WI38 (cell line): ENCODE measurements at regions not wholly inside any gene's neighbourhood (a gene's known extent, or its start where the extent isn't known, plus 50 kb on each side); places are given as distances from the start of the nearest gene placed in this dataset.
A peak's percentile ranks its signal among the peaks of the same experiment; 100 is the strongest.

Experiments
- H3K4me3 ChIP-seq: 2 replicates; pipeline ENCODE4 v1.5.1; 2011; ENCODE audit warnings: low read depth, mild to moderate bottlenecking, control low read depth, low read length
- CTCF ChIP-seq: IDR thresholded peaks from 2 replicates; pipeline ENCODE4 v1.5.1; 2012; ENCODE audit warnings: low read depth, mild to moderate bottlenecking, control low read depth, low read length

- TF ChIP-seq CTCF, result no peak
- H3K4me3 ChIP-seq, result no peak overlapping the region
These were observed 70.6 kb upstream of the KLF7 start for GRCh38 chr2:207236156-207236935.

DNA sequence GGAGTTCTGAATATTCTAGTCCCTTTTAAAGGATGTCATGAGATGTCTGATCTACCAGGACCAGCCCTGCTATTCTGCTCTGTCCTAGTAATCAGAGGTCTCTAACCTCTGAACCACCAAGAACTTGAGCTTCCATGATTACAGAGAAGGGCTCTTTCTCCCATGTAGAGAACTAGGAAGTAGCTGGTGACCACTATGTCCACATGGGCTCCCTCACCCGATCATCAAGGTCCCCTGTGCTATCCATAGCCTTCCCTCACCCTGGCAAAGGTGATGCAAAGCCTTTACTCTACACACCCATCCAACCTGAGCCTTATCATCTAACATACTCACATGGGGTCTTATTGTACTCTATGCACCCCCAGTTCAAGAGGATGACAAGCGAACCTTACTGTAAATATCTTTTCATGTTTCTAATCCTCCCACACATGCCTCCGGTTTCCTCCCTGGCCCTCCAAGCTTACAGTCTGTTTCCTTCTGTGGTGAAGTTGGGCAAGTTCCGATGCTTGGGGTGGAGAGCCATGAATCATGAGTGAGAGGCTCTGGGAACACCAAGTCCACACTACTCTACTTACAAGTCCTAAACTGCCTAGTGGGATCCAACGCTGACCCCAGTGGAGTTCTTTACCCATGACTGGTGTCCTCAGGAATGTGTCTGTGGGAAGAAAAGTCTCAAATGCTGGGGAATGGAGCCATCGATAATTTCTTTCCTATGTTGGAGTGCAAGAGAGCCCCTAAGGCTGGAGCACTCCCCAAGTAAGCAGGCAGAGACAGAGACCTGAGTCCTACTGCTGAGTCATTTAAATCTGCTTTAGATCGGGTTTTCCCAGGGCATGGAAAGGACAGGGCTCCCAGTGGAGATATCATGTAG, 73.3 kb upstream of the KLF7 start:
- no peak overlapping the region; the same call in 1 of the 2 replicates for H3K4me3 ChIP-seq

DNA sequence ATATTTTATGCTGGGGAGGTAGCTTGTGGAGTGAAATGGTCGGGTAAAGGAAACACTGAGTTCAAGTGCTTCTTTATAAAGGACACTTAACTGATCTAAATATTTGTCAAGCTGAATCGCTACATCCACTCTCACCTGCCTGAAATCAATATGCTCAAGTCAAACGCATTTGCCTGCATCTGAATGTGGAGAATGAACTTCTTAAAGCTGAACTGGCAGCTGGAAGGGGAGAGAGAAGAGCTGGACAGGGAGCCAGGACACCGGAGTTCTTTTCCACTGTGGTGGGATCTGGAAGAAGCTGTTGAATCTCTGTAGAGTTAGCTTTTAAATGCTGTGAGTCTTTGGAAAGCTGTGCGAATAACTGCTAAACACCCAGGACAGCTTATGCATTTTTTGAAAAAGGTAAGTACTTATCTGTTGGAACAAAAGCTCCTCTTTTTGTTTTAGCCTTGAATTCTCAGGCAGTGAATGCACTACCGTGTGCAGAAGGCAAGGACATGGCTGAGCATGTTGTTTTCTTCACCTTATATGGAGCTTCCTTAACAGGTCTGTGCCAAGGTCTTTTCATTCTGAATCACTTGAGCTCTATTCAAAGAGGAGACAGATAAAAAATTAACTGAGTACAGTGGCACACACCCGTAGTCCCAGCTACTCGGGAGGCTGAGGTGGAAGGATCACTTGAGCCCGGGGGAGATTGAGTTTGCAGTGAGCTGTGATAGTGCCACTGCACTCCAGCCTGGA, 74.2 kb upstream of the KLF7 start:
- no peak for TF ChIP-seq CTCF
- H3K4me3 ChIP-seq, result peak overlapping the region; percentile 34

More for the DNA sequence above, 73.3 kb upstream of the KLF7 start:
- TF ChIP-seq CTCF, result no peak

DNA sequence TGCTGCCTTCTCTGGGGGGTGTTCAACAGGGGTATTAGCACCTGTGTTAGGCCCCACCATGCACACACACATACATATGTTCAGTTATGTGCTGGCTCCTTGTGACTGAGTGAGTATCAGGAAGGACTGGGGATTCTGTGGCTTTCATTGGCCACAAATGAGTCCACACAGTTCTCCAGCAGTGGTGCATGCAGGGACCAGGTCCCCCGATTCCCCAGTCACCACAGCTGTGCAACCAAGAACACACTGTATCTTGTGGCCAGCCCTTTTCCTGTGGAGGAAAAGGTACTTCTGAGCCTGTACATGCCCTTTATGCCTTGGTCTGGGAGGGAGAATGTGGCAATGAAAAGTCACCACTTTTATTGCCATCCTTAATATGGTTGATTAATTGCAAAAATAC, 74.9 kb upstream of the KLF7 start:
- TF ChIP-seq CTCF, result no peak
- H3K4me3 ChIP-seq, result peak overlapping the region; percentile 34

- no peak overlapping the region for H3K4me3 ChIP-seq
- TF ChIP-seq CTCF, result no peak
These were observed 75.5 kb upstream of the KLF7 start for GRCh38 chr2:207241198-207241597.

DNA sequence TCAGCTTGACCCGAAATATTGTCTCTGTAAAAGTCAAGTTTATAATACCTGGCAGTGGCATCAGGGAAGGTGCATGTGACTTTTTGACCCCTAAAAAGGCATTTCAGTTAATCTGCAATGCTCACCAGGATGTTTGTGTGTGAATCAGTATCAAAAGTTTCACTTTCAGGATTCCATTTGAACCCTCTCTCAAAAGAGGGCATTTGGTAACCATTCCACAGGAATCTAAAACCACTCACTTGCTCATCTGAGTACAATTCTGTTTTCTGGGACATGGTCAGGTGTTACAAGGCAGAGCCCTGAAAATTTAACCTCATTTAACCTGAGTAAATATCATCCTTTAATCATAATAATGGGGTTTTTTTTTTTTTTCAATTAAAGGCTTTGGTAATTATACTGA, 77.9 kb upstream of the KLF7 start:
- H3K4me3 ChIP-seq, result no peak overlapping the region
- no peak for TF ChIP-seq CTCF
